Mucosa of descending colon (tissue), 3 donors: ENCODE measurements at regions not wholly inside any gene's neighbourhood (a gene's known extent, or its start where the extent isn't known, plus 50 kb on each side); places are given as distances from the start of the nearest gene placed in this dataset.

Experiments
- ATAC-seq: fragments of 200-7000 bp; cut with Tn5 transposase; one replicate; pipeline ENCODE4 v1.9.1; 2020; ENCODE audit warnings: mild to moderate bottlenecking, moderate library complexity
- DNase-seq, 3 donors: peaks; one replicate each; pipeline ENCODE4 v3.0.0-alpha.2; 2020
- H3K36me3 ChIP-seq: fragments of 200-600 bp; one replicate; pipeline ENCODE4 v1.8.0; 2021; ENCODE audit warnings: low read depth, mild to moderate bottlenecking
- H3K4me1 ChIP-seq: fragments of 200-600 bp; one replicate; pipeline ENCODE4 v1.8.0; 2021; ENCODE audit warnings: low read depth, mild to moderate bottlenecking
- H3K4me3 ChIP-seq: fragments of 200-600 bp; one replicate; pipeline ENCODE4 v1.8.0; 2021; ENCODE audit warnings: mild to moderate bottlenecking
- H3K9me3 ChIP-seq: fragments of 200-600 bp; one replicate; pipeline ENCODE4 v1.8.0; 2021; ENCODE audit warnings: mild to moderate bottlenecking
- CTCF ChIP-seq: fragments of 200-600 bp; IDR thresholded peaks from one replicate; pipeline ENCODE4 v1.8.0; 2022; ENCODE audit warnings: antibody characterized with exemption, mild to moderate bottlenecking
- intact Hi-C, 2 donors: fragments of 100-400 bp; cut with DNase I in 1 of 2; cut with micrococcal nuclease in 1 of 2; formaldehyde crosslinking; loops; one replicate each; pipeline versions ENCODE4 v1.11.0 to v1.11.1; 2022; cut with DNase I, micrococcal nuclease
- donor health status: DM: no; HTN: no; CAD: no; lungs with moderate emphysema.
- donor health status: DM: no; HTN: no; CAD: no.
- donor health status: DM: no; HTN: yes; CAD: no.

GRCh38 chrX:96430756-96431455, 253.7 kb upstream of the DIAPH2 start:
- Histone ChIP-seq H3K36me3 (no peaks in the 10 kb centered on the region), H3K9me3 (no peaks in the 10 kb centered on the region), H3K4me1 (no peaks in the 10 kb centered on the region), H3K4me3 (no peak overlapping the region)
- intact Hi-C loops = no loop called here
- no peak for ATAC-seq
- no peak for DNase-seq
- no peak for TF ChIP-seq CTCF

GRCh38 chrX:96432647-96433046, 252.0 kb upstream of the DIAPH2 start:
- ATAC-seq (no peak), DNase-seq (no peak)
- Histone ChIP-seq H3K4me3 (no peak overlapping the region), H3K4me1 (no peaks in the 10 kb centered on the region), H3K9me3 (no peaks in the 10 kb centered on the region), H3K36me3 (no peaks in the 10 kb centered on the region)
- TF ChIP-seq CTCF = no peak
- intact Hi-C loops = no loop called here

GRCh38 chrX:96433409-96434077, 251.1 kb upstream of the DIAPH2 start:
- no peak for DNase-seq
- intact Hi-C loops = no loop called here
- H3K4me3 ChIP-seq = no peak overlapping the region
- TF ChIP-seq CTCF = no peak
- no peaks in the 10 kb centered on the region for H3K4me1 ChIP-seq
- ATAC-seq = no peak
- no peaks in the 10 kb centered on the region for H3K9me3 ChIP-seq
- H3K36me3 ChIP-seq = no peaks in the 10 kb centered on the region

GRCh38 chrX:96435378-96436035, 249.1 kb upstream of the DIAPH2 start:
- Histone ChIP-seq H3K36me3 (no peaks in the 10 kb centered on the region), H3K9me3 (no peaks in the 10 kb centered on the region), H3K4me3 (no peak overlapping the region), H3K4me1 (no peaks in the 10 kb centered on the region)
- intact Hi-C loops = no loop called here
- DNase-seq (no peak), ATAC-seq (no peak)
- no peak for TF ChIP-seq CTCF

- ATAC-seq (no peak), DNase-seq (no peak)
- Histone ChIP-seq H3K4me3 (no peak overlapping the region), H3K36me3 (no peaks in the 10 kb centered on the region), H3K9me3 (no peaks in the 10 kb centered on the region), H3K4me1 (no peaks in the 10 kb centered on the region)
- intact Hi-C loops = no loop called here
- TF ChIP-seq CTCF = no peak
These were observed 248.5 kb upstream of the DIAPH2 start for GRCh38 chrX:96436105-96436504.
